ENCODE measurements at regions not wholly inside any gene's neighbourhood (a gene's known extent, or its start where the extent isn't known, plus 50 kb on each side); places are given as distances from the start of the nearest gene placed in this dataset.

- Histone ChIP-seq H3K9me3 (ENCODE audit: low read length) (no peaks in the 10 kb centered on the region), H3K27me3 (ENCODE audit: low read length) (no peaks in the 10 kb centered on the region), H3K79me2 (ENCODE audit: low read length) (no peaks in the 10 kb centered on the region), H3K4me2 (ENCODE audit: low read length) (no peak overlapping the region), H2AFZ (ENCODE audit: low read length) (no peak overlapping the region), H3F3A (ENCODE audit: low read length, unreplicated experiment) (no peaks in the 10 kb centered on the region), H3K9ac (ENCODE audit: low read length) (no peak overlapping the region), H3K27ac (ENCODE audit: low read length) (no peak overlapping the region), H4K20me1 (ENCODE audit: low read length) (no peaks in the 10 kb centered on the region), H3K4me3 (ENCODE audit: low read length) (no peak overlapping the region), H3K4me1 (ENCODE audit: insufficient read depth, low read length) (peaks cover 19% of the 10 kb centered on the region), H3K9me2 (replicated peaks; ENCODE audit: low read length) (no peaks in the 10 kb centered on the region), H3K36me3 (ENCODE audit: low read depth, low read length) (no peaks in the 10 kb centered on the region)
- BruUV-seq (replicated peaks), result no TSS peak
- ATAC-seq, result no peak
- intact Hi-C loops (cut with micrococcal nuclease), result no loop called here
- CTCF ChIA-PET, result no interaction called here
- POLR2A ChIA-PET (ENCODE audit: unreplicated experiment), result no interaction called here
- no peak for DNase-seq
- TF ChIP-seq EZH2phosphoT487 (IDR thresholded peaks at IDR 0.05; ENCODE audit: borderline replicate concordance, low read length) (no peak), EZH2 (IDR thresholded peaks at IDR 0.05; ENCODE audit: low read length, unreplicated experiment) (no peak), CTCF (conservative IDR thresholded peaks at IDR 0.05; ENCODE audit: low read depth, low read length) (no peak)
These were observed 198.5 kb downstream of the SPATA18 start for GRCh38 chr4:52249581-52249980.

DNA sequence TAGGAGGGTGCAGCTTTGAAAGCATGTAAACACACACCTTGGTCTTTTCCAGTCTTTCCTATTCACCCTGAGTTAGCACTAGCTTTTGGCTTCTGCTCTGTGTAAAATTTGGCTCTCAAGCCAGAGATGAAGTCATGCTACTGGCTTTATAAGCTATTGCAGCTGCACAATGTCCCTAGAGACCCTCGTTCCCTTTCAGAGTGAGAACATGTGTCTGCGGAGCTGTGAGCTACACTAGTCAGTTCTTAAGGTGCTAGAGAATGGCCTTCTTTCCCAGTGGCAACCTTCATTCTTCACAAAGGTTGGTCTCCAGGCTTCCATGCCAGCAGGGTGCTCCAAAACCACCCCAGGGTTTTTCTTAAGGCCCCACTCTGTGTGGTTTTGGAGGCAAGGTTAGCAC is 199.1 kb downstream of the SPATA18 start:
- Histone ChIP-seq H3K9me3 (ENCODE audit: low read length) (no peaks in the 10 kb centered on the region), H3K4me3 (ENCODE audit: low read length) (no peak overlapping the region), H3K27ac (ENCODE audit: low read length) (no peak overlapping the region), H3F3A (ENCODE audit: low read length, unreplicated experiment) (no peaks in the 10 kb centered on the region), H3K9ac (ENCODE audit: low read length) (no peak overlapping the region), H3K4me2 (ENCODE audit: low read length) (no peak overlapping the region), H3K9me2 (replicated peaks; ENCODE audit: low read length) (no peaks in the 10 kb centered on the region), H3K36me3 (ENCODE audit: low read depth, low read length) (no peaks in the 10 kb centered on the region), H3K79me2 (ENCODE audit: low read length) (no peaks in the 10 kb centered on the region), H2AFZ (ENCODE audit: low read length) (no peak overlapping the region), H3K27me3 (ENCODE audit: low read length) (no peaks in the 10 kb centered on the region), H3K4me1 (ENCODE audit: insufficient read depth, low read length) (peaks cover 15% of the 10 kb centered on the region), H4K20me1 (ENCODE audit: low read length) (no peaks in the 10 kb centered on the region)
- CTCF ChIA-PET, result no interaction called here
- no peak for TF ChIP-seq CTCF (conservative IDR thresholded peaks at IDR 0.05; ENCODE audit: low read depth, low read length)
- TF ChIP-seq EZH2 (IDR thresholded peaks at IDR 0.05; ENCODE audit: low read length, unreplicated experiment), result no peak
- no peak for TF ChIP-seq EZH2phosphoT487 (IDR thresholded peaks at IDR 0.05; ENCODE audit: borderline replicate concordance, low read length)
- intact Hi-C loops (cut with micrococcal nuclease), result no loop called here
- no peak for ATAC-seq
- POLR2A ChIA-PET (ENCODE audit: unreplicated experiment), result no interaction called here
- BruUV-seq (replicated peaks), result no TSS peak
- DNase-seq, result no peak

GRCh38 chr4:52251864-52252263 is 200.8 kb downstream of the SPATA18 start:
- Histone ChIP-seq H3K4me1 (ENCODE audit: insufficient read depth, low read length) (peaks cover 15% of the 10 kb centered on the region), H3K36me3 (ENCODE audit: low read depth, low read length) (no peaks in the 10 kb centered on the region), H3K9ac (ENCODE audit: low read length) (no peak overlapping the region), H4K20me1 (ENCODE audit: low read length) (no peaks in the 10 kb centered on the region), H3K4me2 (ENCODE audit: low read length) (no peak overlapping the region), H3K9me3 (ENCODE audit: low read length) (no peaks in the 10 kb centered on the region), H3K27ac (ENCODE audit: low read length) (no peak overlapping the region), H3K27me3 (ENCODE audit: low read length) (no peaks in the 10 kb centered on the region), H2AFZ (ENCODE audit: low read length) (no peak overlapping the region), H3K9me2 (replicated peaks; ENCODE audit: low read length) (no peaks in the 10 kb centered on the region), H3K79me2 (ENCODE audit: low read length) (no peaks in the 10 kb centered on the region), H3F3A (ENCODE audit: low read length, unreplicated experiment) (no peaks in the 10 kb centered on the region), H3K4me3 (ENCODE audit: low read length) (no peak overlapping the region)
- no peak for ATAC-seq
- ChIA-PET POLR2A (ENCODE audit: unreplicated experiment) (no interaction called here), CTCF (no interaction called here)
- TF ChIP-seq EZH2phosphoT487 (IDR thresholded peaks at IDR 0.05; ENCODE audit: borderline replicate concordance, low read length) (no peak), EZH2 (IDR thresholded peaks at IDR 0.05; ENCODE audit: low read length, unreplicated experiment) (no peak), CTCF (conservative IDR thresholded peaks at IDR 0.05; ENCODE audit: low read depth, low read length) (no peak)
- no peak for DNase-seq
- no TSS peak for BruUV-seq (replicated peaks)
- intact Hi-C loops (cut with micrococcal nuclease), result no loop called here
